HepG2 (cell line): ENCODE measurements at regions not wholly inside any gene's neighbourhood (a gene's known extent, or its start where the extent isn't known, plus 50 kb on each side); places are given as distances from the start of the nearest gene placed in this dataset.

Source experiments
- ATAC-seq: fragments of 200-7000 bp; cut with Tn5 transposase; 3 replicates; pipeline ENCODE4 v1.9.1; 2020; ENCODE audit warnings: mild to moderate bottlenecking, moderate library complexity
- BruUV-seq: library from RNA; stranded (reverse); fragments of 400-500 nt; replicated peaks from 2 replicates; lab custom pipeline; 2021; lab: Mats Ljungman, UMichigan
- CTCF ChIA-PET: fragments of 300-600 bp; formaldehyde crosslinking; extraction: SDS; loops from one replicate; lab custom pipeline; 2021; ENCODE audit warnings: low total read pairs, inconsistent platforms, low intra/inter-chr PET ratio; lab: Yijun Ruan, JAX
- POLR2A ChIA-PET: fragments of 350-600 bp; sonication (Branson Sonifier 250); formaldehyde crosslinking; loops from one replicate; lab custom pipeline; 2020; ENCODE audit warnings: antibody characterized with exemption, inconsistent platforms; lab: Yijun Ruan, JAX
- DNase-seq: peaks from one replicate; pipeline ENCODE4 v3.0.0-alpha.2; 2015; ENCODE audit warnings: low spot score
- FAIRE-seq: peaks from 3 replicates; lab custom pipeline; 2011; peaks lifted over from hg19 to GRCh38; lab: Jason Lieb, UNC
- H2AFZ ChIP-seq: one replicate; pipeline ENCODE4 v1.6.1; 2011; ENCODE audit warnings: low read length, inconsistent platforms
- H3K27ac ChIP-seq: fragments of 300-600 bp; 3 replicates; pipeline ENCODE4 v1.8.0; 2011; ENCODE audit warnings: mixed run types, mild to moderate bottlenecking, mixed read lengths, low read length, inconsistent platforms; ENCODE audit not compliant: insufficient read depth; ENCODE audit errors: extremely low read length
- H3K27me3 ChIP-seq, 2 experiments: fragments of 200-600 bp in 1 of 2; 2 replicates in 1 of 2; 3 replicates in 1 of 2; pipeline versions ENCODE4 v1.6.0 to v1.8.0; 2011; ENCODE audit warnings: low read length in 2 of 2, mild to moderate bottlenecking in 2 of 2, moderate library complexity in 2 of 2, inconsistent platforms in 1 of 2; ENCODE audit not compliant: insufficient read depth in 2 of 2, control insufficient read depth in 1 of 2
- H3K36me3 ChIP-seq, 2 experiments: fragments of 200-600 bp in 1 of 2; replicated peaks in 1 of 2; 2 replicates in 1 of 2; 3 replicates in 1 of 2; pipeline versions ENCODE4 v1.5.1 to v1.8.0; 2011; ENCODE audit warnings: low read length in 2 of 2, inconsistent platforms in 1 of 2; ENCODE audit not compliant: insufficient read depth in 2 of 2, control insufficient read depth in 1 of 2
- H3K4me1 ChIP-seq: 2 replicates; pipeline ENCODE4 v1.5.1; 2012; ENCODE audit warnings: low read length, inconsistent platforms; ENCODE audit not compliant: insufficient read depth
- H3K4me2 ChIP-seq: 2 replicates; pipeline ENCODE4 v1.6.0; 2011; ENCODE audit warnings: low read depth, low read length, inconsistent platforms
- H3K4me3 ChIP-seq, 3 experiments: fragments of 200-600 bp in 1 of 3; sonication (generic), shearing (Covaris generic) in 1 of 3; replicated peaks in 1 of 3; 2 replicates each; pipeline ENCODE4 v1.5.1; 2011 to 2016; ENCODE audit warnings: low read length in 3 of 3, inconsistent platforms in 2 of 3, low read depth in 2 of 3, mild to moderate bottlenecking in 2 of 3, control low read depth in 1 of 3, mixed read lengths in 1 of 3; ENCODE audit not compliant: insufficient read depth in 1 of 3
- H3K79me2 ChIP-seq: one replicate; pipeline ENCODE4 v1.6.1; 2011; ENCODE audit warnings: low read length, inconsistent platforms; ENCODE audit not compliant: insufficient read depth
- H3K9ac ChIP-seq: 2 replicates; pipeline ENCODE4 v1.6.0; 2011; ENCODE audit warnings: mild to moderate bottlenecking, low read depth, low read length, inconsistent platforms; ENCODE audit not compliant: insufficient read depth
- H3K9me3 ChIP-seq: 2 replicates; pipeline ENCODE4 v1.5.1; 2012; ENCODE audit warnings: mild to moderate bottlenecking, low read length
- H4K20me1 ChIP-seq: 2 replicates; pipeline ENCODE4 v1.6.0; 2011; ENCODE audit warnings: inconsistent platforms, mild to moderate bottlenecking, low read length, moderate library complexity; ENCODE audit not compliant: insufficient read depth
- BHLHE40 ChIP-seq: IDR thresholded peaks from 2 replicates; pipeline ENCODE4 v1.6.1; 2011; ENCODE audit warnings: low read length, improper control_type of control experiment
- ERF ChIP-seq: IDR thresholded peaks from 2 replicates; pipeline ENCODE4 v1.6.1; 2018; ENCODE audit warnings: missing biosample characterization, missing genetic modification reagents
- GTF3A ChIP-seq: sonication (generic); formaldehyde crosslinking; conservative IDR thresholded peaks from 2 replicates; pipeline ENCODE4 v1.4.0; 2020; ENCODE audit warnings: mild to moderate bottlenecking, missing genetic modification reagents
- HDAC1 ChIP-seq: sonication (generic); formaldehyde crosslinking; IDR thresholded peaks from 2 replicates; pipeline ENCODE4 v1.5.1; 2020; ENCODE audit warnings: mild to moderate bottlenecking, missing genetic modification reagents
- HDAC6 ChIP-seq: fragments of 200-600 bp; sonication (generic); IDR thresholded peaks from 2 replicates; pipeline ENCODE4 v1.7.0; 2017; ENCODE audit warnings: mild to moderate bottlenecking, antibody characterized with exemption, low read length, low read depth
- MXD4 ChIP-seq: IDR thresholded peaks from 2 replicates; pipeline ENCODE4 v1.6.1; 2016; ENCODE audit warnings: mild to moderate bottlenecking, missing biosample characterization, missing genetic modification reagents
- PITX1 ChIP-seq: sonication (generic); formaldehyde crosslinking; IDR thresholded peaks from 2 replicates; pipeline ENCODE4 v1.5.1; 2020; ENCODE audit warnings: mild to moderate bottlenecking, missing genetic modification reagents
- RORA ChIP-seq: sonication (generic); formaldehyde crosslinking; IDR thresholded peaks from 2 replicates; pipeline ENCODE4 v1.5.0; 2020; ENCODE audit warnings: mild to moderate bottlenecking, missing genetic modification reagents, moderate library complexity
- SMARCC2 ChIP-seq: fragments of 450-650 bp; IDR thresholded peaks from 2 replicates; pipeline ENCODE4 v1.6.1; 2017; ENCODE audit warnings: antibody characterized with exemption, mild to moderate bottlenecking
- TOPORS ChIP-seq: sonication (generic); formaldehyde crosslinking; IDR thresholded peaks from 2 replicates; pipeline ENCODE4 v1.8.0; 2023; ENCODE audit warnings: mild to moderate bottlenecking, missing genetic modification reagents
- TP53 ChIP-seq: sonication (generic); formaldehyde crosslinking; conservative IDR thresholded peaks from 2 replicates; pipeline ENCODE4 v1.4.0; 2020; ENCODE audit warnings: missing genetic modification reagents
- in situ Hi-C: cut with HindIII; loops from 2 replicates; pipeline ENCODE4 v1.10.0; 2017; ENCODE audit warnings: low pct_unique_long_range_greater_than_20kb; ENCODE audit not compliant: extremely low pct_ligation_motif_present
- intact Hi-C: fragments of 100-400 bp; cut with micrococcal nuclease; formaldehyde crosslinking; loops from one replicate; pipeline ENCODE4 v1.10.0; 2022; ENCODE audit not compliant: unreplicated experiment
- TF ChIP-seq, protein P1 (sequence below): sonication (generic); formaldehyde crosslinking; IDR thresholded peaks from 2 replicates; pipeline ENCODE4 v1.4.0; 2020; ENCODE audit warnings: mild to moderate bottlenecking, missing genetic modification reagents
- TF ChIP-seq, protein P2 (sequence below): sonication (generic); formaldehyde crosslinking; IDR thresholded peaks from 2 replicates; pipeline ENCODE4 v1.4.0; 2020; ENCODE audit warnings: missing genetic modification reagents, low read depth, mild to moderate bottlenecking, borderline replicate concordance

DNA sequence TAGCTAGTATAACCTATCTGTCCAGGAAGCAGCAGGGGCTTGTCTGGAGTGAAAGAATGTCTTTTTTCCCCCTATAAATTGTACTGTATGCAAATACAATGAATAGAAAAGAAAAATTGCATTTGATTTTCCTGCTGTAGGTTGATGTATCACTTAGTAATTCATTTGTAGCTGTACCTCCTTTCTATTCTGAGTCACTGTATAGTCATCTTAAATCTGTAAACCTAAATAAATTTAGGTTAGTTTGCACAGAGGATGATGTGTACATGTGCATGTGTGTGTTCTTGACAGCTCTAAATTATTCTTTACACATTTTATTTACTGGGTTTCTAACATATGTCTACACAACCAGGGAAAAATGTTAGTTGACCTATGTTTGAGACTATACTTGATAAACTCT lies 478.7 kb upstream of the CNTNAP5 start:
- ATAC-seq (no peak), DNase-seq (no peak), FAIRE-seq (no peak)
- ChIA-PET POLR2A (no interaction called here), CTCF (no interaction called here)
- Histone ChIP-seq H3K79me2 (no peaks in the 10 kb centered on the region), H3K9me3 (peaks cover 86% of the 10 kb centered on the region), H3K27ac (no peak overlapping the region), H3K4me2 (no peak overlapping the region), H3K4me1 (no peaks in the 10 kb centered on the region), H3K27me3 (no peaks in the 10 kb centered on the region), H2AFZ (no peak overlapping the region), H4K20me1 (no peaks in the 10 kb centered on the region), H3K4me3 (no peak overlapping the region), H3K9ac (no peak overlapping the region), H3K36me3 (no peaks in the 10 kb centered on the region)
- BruUV-seq: no TSS peak
- in situ Hi-C loops (no loop called here), intact Hi-C loops (no loop called here)
- TF ChIP-seq GTF3A (CRISPR knock-in tag): no peak
- no peak for TF ChIP-seq HDAC1 (CRISPR knock-in tag)
- TF ChIP-seq, protein P1, sequence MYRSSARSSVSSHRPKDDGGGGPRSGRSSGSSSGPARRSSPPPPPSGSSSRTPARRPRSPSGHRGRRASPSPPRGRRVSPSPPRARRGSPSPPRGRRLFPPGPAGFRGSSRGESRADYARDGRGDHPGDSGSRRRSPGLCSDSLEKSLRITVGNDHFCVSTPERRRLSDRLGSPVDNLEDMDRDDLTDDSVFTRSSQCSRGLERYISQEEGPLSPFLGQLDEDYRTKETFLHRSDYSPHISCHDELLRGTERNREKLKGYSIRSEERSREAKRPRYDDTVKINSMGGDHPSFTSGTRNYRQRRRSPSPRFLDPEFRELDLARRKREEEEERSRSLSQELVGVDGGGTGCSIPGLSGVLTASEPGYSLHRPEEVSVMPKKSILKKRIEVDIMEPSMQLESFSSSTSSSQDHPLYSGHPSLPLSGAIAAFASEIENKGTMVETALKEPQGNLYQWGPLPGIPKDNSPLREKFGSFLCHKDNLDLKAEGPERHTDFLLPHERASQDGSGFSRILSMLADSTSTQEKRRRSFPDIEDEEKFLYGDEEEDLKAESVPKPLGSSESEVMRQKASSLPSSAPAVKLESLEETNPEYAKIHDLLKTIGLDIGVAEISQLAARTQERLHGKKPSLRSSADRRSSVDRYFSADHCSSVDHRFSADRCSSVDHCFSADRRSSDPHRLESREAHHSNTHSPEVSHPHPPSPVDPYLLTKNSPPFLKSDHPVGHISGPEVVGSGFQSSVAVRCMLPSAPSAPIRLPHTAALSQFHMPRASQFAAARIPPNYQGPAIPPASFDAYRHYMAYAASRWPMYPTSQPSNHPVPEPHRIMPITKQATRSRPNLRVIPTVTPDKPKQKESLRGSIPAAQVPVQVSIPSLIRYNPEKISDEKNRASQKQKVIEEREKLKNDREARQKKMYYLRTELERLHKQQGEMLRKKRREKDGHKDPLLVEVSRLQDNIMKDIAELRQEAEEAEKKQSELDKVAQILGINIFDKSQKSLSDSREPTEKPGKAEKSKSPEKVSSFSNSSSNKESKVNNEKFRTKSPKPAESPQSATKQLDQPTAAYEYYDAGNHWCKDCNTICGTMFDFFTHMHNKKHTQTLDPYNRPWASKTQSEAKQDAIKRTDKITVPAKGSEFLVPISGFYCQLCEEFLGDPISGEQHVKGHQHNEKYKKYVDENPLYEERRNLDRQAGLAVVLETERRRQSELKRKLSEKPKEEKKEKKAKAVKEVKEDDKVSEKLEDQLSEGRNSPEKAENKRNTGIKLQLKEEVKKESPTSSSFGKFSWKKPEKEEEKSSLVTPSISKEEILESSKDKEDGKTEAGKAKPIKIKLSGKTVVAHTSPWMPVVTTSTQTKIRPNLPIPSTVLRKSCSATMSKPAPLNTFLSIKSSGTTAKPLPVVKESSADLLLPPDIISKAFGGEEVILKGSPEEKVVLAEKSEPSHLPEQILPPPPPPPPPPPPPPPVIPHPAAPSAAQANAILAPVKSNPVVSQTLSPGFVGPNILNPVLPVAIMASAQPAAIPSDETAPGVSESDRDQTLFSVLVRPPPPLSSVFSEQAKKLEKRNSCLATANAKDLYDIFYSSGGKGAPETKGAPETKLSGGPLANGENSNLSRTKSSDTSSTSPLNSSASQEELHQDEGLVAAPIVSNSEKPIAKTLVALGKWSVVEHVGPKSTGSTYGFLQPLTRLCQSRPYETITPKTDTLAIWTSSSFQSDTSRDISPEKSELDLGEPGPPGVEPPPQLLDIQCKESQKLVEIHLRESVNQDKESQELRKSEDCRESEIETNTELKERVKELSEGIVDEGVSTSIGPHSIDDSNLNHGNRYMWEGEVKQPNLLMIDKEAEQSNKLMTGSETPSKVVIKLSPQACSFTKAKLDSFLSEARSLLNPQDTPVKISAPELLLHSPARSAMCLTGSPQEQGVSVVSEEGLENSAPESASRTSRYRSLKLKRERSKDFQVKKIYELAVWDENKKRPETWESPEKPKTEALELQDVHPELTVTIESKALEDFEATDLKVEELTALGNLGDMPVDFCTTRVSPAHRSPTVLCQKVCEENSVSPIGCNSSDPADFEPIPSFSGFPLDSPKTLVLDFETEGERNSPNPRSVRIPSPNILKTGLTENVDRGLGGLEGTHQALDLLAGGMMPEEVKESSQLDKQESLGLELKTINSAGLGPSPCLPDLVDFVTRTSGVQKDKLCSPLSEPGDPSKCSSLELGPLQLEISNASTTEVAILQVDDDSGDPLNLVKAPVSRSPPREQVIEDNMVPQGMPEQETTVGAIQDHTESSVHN: no peak
- no peak for TF ChIP-seq ERF (CRISPR knock-in tag)
- TF ChIP-seq TOPORS (CRISPR knock-in tag): no peak
- no peak for TF ChIP-seq PITX1 (CRISPR knock-in tag)
- no peak for TF ChIP-seq TP53 (CRISPR knock-in tag)
- TF ChIP-seq MXD4: no peak
- no peak for TF ChIP-seq RORA
- TF ChIP-seq SMARCC2: no peak
- TF ChIP-seq HDAC6: no peak
- no peak for TF ChIP-seq BHLHE40
- TF ChIP-seq, protein P2, sequence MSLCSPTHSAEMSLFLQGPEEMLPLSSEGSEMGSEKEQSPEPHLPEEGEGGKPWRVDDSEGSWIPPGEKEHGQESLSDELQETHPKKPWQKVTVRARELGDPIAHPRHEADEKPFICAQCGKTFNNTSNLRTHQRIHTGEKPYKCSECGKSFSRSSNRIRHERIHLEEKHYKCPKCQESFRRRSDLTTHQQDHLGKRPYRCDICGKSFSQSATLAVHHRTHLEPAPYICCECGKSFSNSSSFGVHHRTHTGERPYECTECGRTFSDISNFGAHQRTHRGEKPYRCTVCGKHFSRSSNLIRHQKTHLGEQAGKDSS (CRISPR knock-in tag): no peak
